Thyroid gland (tissue), 4 donors: ENCODE measurements at regions not wholly inside any gene's neighbourhood (a gene's known extent, or its start where the extent isn't known, plus 50 kb on each side); places are given as distances from the start of the nearest gene placed in this dataset.

Experiments used
- POLR2A ChIP-seq, 2 donors: fragments of 450-650 bp; IDR thresholded peaks; one replicate each; pipeline ENCODE4 v1.6.1; 2017; ENCODE audit warnings: antibody characterized with exemption in 2 of 2, mild to moderate bottlenecking in 2 of 2, moderate library complexity in 1 of 2
- TF ChIP-seq, protein P1 (sequence below), 6 experiments: fragments of 200-600 bp in 3 of 6; fragments of 450-650 bp in 3 of 6; sonication (generic) in 3 of 6; IDR thresholded peaks; one replicate each; pipeline ENCODE4 v1.5.1; 2016 to 2019; ENCODE audit warnings: antibody characterized with exemption in 6 of 6, mild to moderate bottlenecking in 2 of 6, inconsistent platforms in 1 of 6, moderate library complexity in 1 of 6

DNA sequence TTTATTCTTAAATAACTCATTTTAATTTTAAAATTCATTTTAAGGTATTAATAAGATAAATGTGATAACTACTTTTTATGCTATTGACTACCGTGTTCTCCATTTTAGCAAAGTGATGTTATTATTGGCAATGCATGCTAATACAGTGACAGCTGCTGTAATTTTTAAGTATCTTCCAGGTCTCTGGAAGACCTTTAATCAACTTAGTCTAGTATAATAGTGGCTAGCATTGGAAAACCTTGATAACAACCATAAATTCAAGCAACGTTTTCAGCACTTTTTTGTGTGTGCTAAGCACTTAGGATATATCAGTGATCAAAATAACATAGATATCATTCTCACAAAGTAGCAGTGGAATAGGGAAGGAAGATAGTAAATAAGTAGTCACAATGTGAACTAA, 230.9 kb upstream of the MAGI2 start:
- TF ChIP-seq, protein P1, sequence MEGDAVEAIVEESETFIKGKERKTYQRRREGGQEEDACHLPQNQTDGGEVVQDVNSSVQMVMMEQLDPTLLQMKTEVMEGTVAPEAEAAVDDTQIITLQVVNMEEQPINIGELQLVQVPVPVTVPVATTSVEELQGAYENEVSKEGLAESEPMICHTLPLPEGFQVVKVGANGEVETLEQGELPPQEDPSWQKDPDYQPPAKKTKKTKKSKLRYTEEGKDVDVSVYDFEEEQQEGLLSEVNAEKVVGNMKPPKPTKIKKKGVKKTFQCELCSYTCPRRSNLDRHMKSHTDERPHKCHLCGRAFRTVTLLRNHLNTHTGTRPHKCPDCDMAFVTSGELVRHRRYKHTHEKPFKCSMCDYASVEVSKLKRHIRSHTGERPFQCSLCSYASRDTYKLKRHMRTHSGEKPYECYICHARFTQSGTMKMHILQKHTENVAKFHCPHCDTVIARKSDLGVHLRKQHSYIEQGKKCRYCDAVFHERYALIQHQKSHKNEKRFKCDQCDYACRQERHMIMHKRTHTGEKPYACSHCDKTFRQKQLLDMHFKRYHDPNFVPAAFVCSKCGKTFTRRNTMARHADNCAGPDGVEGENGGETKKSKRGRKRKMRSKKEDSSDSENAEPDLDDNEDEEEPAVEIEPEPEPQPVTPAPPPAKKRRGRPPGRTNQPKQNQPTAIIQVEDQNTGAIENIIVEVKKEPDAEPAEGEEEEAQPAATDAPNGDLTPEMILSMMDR (IDR thresholded peaks at IDR 0.05): no peak
- no peak for TF ChIP-seq POLR2A (IDR thresholded peaks at IDR 0.05)
